Erythroblast (primary cell): ENCODE measurements at regions not wholly inside any gene's neighbourhood (a gene's known extent, or its start where the extent isn't known, plus 50 kb on each side); places are given as distances from the start of the nearest gene placed in this dataset.

Experiments
- GATA1 ChIP-seq: IDR thresholded peaks from 2 replicates; pipeline ENCODE4 v1.6.1; 2011; ENCODE audit warnings: low read depth, mild to moderate bottlenecking, control low read depth, low read length, moderate library complexity
- POLR2A ChIP-seq: IDR thresholded peaks from 2 replicates; pipeline ENCODE4 v1.6.1; 2011; ENCODE audit warnings: mild to moderate bottlenecking, low read length

DNA sequence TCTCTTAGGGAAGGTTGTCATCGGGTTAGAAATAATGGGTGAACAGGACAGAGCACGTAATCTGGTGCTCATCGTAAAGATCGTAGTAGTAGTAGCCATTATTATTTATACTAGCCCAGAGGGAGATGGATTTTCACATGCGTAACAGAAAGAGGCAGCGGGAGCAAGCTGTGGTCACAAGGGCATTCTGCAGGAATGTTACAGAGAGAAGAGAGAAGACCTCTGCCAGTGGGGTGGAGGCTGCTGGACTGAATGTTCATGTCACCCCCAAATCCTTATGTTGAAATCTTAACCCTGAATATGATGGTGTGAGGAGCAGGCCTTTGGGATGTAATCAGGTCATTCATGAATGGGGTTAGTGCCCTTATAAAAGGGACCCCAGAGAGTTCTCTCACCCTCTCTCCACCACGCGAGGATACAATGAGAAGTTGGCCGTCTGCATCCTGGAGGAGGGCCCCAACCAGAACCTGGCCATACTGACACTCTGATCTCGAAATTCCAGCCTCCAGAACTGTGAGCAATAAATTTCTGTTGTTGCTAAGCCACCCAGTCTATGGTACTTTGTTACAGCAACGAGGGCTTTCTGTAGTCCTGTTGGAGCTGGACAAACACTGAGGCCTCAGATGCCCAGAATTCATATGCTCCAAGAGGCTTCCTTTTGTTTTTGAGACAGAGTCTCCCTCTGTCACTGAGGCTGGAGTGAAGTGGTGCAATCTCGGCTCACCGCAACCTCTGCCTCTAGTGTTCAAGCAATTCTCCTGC, 131.2 kb upstream of the MED13L start:
- no peak for TF ChIP-seq POLR2A
- no peak for TF ChIP-seq GATA1
